SHP77 treated with DMSO at 0.1 percent for 48 hours (cell line): ENCODE measurements at regions not wholly inside any gene's neighbourhood (a gene's known extent, or its start where the extent isn't known, plus 50 kb on each side); places are given as distances from the start of the nearest gene placed in this dataset.

Source experiments
- DNase-seq: peaks from one replicate; lab custom pipeline; 2025; lab: John Stamatoyannopoulos, UW

- DNase-seq: no peak
Measured at GRCh38 chr20:11826334-11826733, 91.4 kb upstream of the BTBD3 start.

- no peak for DNase-seq
Measured at GRCh38 chr20:11832397-11832796, 85.3 kb upstream of the BTBD3 start.

- DNase-seq: no peak
Measured at GRCh38 chr20:11832851-11833250, 84.8 kb upstream of the BTBD3 start.

DNA sequence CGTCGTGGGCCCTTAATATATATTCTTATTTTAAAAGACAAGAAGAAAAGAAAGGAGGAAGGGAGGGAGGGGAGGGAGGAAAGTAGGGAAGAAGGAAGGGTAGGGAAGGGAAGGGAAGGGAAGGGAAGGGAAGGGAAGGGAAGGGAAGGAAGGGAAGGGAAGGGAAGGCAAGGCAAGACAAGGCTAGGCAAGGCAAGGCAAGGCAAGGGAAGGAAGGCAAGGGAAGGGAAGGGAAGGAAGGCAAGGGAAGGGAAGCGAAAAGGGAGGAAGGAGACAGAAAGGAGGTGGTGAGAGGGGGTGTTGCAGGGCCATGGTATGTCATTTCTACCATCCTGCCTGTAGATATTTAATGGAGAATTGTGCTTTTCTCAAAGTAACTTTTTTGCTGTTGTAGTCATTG lies 83.9 kb upstream of the BTBD3 start:
- no peak for DNase-seq

DNA sequence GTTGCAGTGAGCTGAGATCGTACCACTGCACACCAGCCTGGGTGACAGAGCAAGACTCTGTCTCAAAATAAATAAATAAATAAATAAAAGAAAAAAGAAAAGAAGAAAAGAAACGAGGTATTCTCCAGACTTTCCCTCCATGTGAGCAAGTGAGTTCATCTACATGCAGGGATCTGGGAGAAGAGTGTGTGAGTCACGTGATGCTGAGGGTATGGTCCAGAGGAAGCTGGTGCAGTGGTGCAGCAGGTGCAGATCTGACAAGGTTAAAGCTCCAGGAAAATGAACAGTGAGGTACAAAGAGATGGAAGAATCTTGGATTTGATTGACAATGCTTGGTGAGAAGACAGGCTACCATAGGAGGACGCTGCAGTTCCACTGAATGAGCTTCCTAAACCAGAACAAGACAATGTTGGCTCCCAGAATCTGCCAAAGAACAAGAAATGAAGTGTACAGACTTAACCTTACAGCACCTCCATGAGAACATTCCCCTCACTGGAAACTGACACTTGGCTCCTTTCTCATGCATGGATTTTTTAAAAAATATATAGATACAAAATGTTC lies 79.5 kb upstream of the BTBD3 start:
- peak; percentile 26 for DNase-seq

DNA sequence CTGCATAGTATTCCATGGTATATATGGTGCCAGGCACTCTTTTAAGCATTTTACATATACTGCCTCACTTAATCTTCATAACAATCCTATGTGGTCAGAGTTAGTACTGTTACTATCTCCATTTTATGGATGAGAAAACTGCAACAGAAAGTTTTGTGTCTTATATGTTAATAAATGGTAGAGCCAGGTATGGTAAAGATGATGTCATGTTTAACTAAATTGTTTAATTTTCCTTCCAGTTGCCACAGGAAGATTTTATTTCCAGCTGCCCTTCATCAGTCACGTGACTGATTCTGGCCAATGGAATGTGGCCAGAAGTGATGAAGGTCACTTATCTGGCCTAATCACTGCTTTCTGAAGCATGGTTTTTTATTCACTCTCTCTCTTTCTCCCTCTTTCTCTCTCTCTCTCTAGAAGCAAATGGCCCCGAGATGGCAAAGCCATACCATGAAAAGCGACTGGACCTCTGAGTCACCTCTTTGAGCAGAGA lies 75.7 kb upstream of the BTBD3 start:
- no peak for DNase-seq

DNA sequence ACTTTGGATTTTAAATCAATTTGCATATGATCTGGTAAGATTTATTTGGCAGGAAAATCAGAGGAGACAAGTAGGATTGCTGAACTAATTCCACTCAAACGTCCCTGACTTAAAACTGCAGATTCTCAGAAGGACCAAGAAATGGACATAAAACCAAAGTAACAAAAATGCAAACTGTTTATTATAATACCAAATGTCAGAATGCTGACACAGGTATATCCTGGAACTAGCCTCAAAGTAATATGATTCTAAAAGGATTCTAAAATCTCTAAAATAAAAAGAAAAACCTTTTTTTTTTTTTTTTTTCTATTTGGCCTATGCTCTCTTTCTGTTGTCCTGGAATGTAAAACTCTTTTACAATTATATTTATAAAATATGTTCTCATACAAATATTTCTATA lies 74.4 kb upstream of the BTBD3 start:
- DNase-seq: no peak

- no peak for DNase-seq
Measured at GRCh38 chr20:11844691-11845090, 73.0 kb upstream of the BTBD3 start.

DNA sequence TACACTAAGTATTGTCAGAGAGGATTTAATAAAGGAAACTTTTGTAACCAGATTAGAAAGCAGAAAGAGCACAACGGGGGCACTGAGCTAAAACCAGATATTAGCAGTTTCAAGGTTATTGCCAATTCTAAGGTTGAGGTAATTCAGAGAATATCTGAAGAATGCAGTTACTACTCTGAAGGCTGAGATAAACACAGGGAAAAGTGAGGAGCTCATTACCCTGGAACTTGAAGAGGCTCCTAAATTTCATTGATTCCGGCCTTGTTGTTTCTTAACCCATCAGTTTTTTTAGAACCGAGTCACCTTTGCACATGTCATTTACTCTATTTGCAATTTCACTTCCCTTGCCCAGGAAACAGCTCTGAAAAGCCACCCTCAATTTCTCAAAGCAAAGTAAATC lies 72.4 kb upstream of the BTBD3 start:
- no peak for DNase-seq

DNA sequence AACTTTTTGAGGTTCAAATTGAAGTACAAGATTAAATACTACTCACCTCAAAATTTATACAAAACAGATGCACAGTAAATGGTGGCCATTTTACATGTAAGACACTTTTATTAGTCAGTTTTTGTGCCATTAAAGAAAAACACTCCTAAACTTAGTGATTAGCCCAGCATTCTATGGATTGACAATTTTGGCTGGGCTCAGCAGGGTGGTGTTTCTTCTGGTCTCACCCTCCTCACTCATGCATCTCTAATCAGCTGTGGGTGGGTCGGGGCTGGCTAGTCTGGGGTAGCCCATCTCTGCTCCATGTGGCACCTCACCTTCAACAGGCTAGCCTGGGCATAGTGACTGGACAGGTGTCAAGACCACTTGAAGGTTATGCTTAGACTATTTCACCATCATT lies 71.6 kb upstream of the BTBD3 start:
- no peak for DNase-seq

GRCh38 chr20:11847827-11848226 lies 69.9 kb upstream of the BTBD3 start:
- DNase-seq: no peak

DNA sequence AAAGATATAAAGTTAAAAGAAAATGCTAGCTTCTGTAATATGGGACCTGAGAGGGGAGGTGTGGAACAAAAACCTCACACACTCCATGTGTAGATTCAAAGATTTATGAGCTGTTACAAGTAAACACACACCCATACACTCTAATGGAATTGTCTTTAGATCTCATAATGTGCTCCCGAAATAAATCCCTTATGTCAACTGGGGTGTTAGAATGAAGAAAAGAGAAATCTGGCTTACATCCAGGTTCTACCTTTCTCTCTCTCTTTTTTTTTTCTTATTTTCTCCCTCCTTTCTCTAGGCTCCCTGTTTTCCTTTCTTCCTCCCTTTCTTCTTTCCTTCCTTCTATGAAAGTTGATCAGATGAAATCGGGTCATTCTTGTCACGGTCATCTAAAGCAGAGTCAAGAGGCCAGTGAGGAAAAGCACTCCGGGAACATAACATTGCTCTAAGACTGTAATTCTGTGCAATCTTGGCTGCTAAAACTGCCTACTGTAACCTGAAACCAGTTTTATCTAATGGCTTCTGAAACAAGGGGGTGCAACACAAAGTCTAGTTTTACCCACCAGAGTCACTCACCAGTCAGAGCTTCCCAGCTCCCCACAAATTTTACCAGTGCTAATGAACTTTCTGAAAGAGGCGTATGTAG lies 68.3 kb upstream of the BTBD3 start:
- DNase-seq: no peak

- no peak for DNase-seq
Measured at GRCh38 chr20:11849976-11850670, 67.6 kb upstream of the BTBD3 start.

DNA sequence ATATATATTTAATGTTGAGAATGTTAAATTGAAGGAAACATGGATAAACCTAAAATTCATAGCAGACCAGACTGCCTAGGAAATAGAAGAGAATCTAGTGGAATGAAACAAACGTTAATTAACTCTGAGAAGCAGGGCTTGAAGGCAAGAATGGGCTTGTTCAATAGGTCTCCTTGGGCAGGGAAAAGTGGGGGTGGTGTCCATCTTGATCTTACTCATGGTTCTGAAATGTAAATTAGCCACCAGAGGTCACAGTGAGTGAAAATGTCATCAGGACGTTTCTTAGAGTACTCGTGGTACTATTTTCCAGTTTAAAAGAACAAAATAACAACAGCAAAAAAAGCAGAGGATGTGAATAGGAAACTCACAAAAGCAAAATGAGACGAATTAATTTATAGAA lies 66.8 kb upstream of the BTBD3 start:
- no peak for DNase-seq

DNA sequence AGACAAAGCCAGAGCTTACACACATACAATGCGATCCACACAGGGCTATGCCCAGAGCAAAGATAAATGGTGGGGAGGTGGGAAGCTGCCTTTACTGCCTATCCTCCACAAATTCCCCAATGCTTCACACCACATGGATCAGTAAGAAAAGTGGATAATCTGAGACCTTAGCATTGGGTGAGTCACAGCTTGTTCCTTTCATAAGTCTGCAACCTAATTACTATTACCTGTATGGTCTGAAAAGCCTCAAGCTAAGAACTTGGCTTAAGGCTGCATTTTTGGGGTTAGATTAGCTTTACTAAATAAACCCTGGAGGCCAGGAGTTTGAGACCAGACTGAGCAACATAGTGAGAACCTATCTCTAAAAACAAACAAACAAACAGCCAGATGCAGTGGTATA lies 66.0 kb upstream of the BTBD3 start:
- DNase-seq: no peak

DNA sequence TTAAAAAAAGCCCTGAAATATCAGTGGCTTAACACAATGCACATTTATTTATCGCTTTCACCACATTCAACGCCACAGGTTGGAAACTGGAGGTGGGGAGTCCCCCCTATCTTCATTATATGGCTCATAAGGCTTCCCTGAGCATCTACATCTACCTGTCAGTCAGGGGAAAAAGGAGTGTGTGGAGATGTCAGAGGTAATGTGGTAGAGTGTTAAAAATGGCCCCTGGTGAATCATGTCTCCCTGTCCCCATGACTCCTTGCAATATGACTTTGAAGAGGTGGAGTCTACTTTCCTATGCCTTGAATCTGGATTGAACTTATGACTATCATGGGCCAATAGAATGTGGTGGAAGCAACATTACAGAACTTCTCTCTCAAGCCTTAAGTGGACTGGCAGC lies 65.5 kb upstream of the BTBD3 start:
- no peak for DNase-seq

GRCh38 chr20:11852811-11853210 lies 64.9 kb upstream of the BTBD3 start:
- DNase-seq: no peak

- DNase-seq: no peak
Measured at GRCh38 chr20:11853359-11853758, 64.3 kb upstream of the BTBD3 start.

DNA sequence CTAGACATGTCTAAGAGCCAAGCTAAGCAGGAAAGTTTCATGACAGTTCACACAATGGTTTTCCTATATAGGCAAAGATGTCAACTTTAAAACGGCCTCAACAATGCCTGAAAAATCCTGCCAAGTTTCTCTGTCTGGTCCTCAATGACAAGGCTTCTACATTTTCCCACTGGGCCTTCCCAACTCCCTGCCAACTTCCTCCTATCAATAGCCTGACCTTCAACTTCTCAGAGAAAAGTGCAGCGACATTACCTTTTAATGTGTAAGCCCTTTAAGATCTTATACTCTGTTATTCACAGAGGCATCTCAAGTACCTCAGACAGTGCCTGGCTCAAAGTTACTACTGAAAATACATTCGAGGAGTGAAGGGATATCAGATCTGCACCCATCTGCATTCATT lies 56.2 kb upstream of the BTBD3 start:
- no peak for DNase-seq

GRCh38 chr20:11867291-11867919 lies 50.3 kb upstream of the BTBD3 start:
- no peak for DNase-seq
